GM23338 (cell line): ENCODE measurements at regions not wholly inside any gene's neighbourhood (a gene's known extent, or its start where the extent isn't known, plus 50 kb on each side); places are given as distances from the start of the nearest gene placed in this dataset.

Source experiments
- ATAC-seq: fragments of 200-7000 bp; cut with Tn5 transposase; 3 replicates; pipeline ENCODE4 v1.9.1; 2020
- DNase-seq: peaks from one replicate; pipeline ENCODE4 v3.0.0-alpha.2; 2015; ENCODE audit warnings: low spot score
- H2AFZ ChIP-seq: fragments of 200-600 bp; sonication (generic); 2 replicates; pipeline ENCODE4 v1.8.0; 2016; ENCODE audit warnings: antibody characterized with exemption, mild to moderate bottlenecking, moderate library complexity
- H3F3A ChIP-seq: fragments of 200-600 bp; sonication (generic); replicated peaks from 2 replicates; pipeline ENCODE4 v1.8.0; 2017; ENCODE audit warnings: antibody characterized with exemption, mixed run types, low read depth
- H3K27ac ChIP-seq: fragments of 200-600 bp; sonication (generic); 2 replicates; pipeline ENCODE4 v1.6.1; 2016; ENCODE audit warnings: low read depth
- H3K27me3 ChIP-seq: fragments of 200-600 bp; sonication (generic); 2 replicates; pipeline ENCODE4 v1.8.0; 2016; ENCODE audit warnings: mild to moderate bottlenecking, mixed run types, moderate library complexity; ENCODE audit not compliant: insufficient read depth
- H3K36me3 ChIP-seq: fragments of 200-600 bp; sonication (generic); 2 replicates; pipeline ENCODE4 v1.8.0; 2016; ENCODE audit warnings: mild to moderate bottlenecking; ENCODE audit not compliant: insufficient read depth
- H3K4me1 ChIP-seq: fragments of 200-600 bp; sonication (generic); 2 replicates; pipeline ENCODE4 v1.8.0; 2016; ENCODE audit warnings: mild to moderate bottlenecking, moderate library complexity; ENCODE audit not compliant: insufficient read depth
- H3K4me2 ChIP-seq: fragments of 200-600 bp; sonication (generic); 2 replicates; pipeline ENCODE4 v1.7.1; 2017; ENCODE audit warnings: mixed run types
- H3K4me3 ChIP-seq: fragments of 200-600 bp; sonication (generic); 2 replicates; pipeline ENCODE4 v1.6.1; 2016; ENCODE audit warnings: mixed run types
- H3K79me2 ChIP-seq: fragments of 200-600 bp; sonication (generic); replicated peaks from 2 replicates; pipeline ENCODE4 v1.8.0; 2017; ENCODE audit warnings: mild to moderate bottlenecking; ENCODE audit not compliant: insufficient read depth
- H3K9me2 ChIP-seq: fragments of 200-600 bp; sonication (generic); 2 replicates; pipeline ENCODE4 v1.8.0; 2017; ENCODE audit not compliant: insufficient read depth
- H4K20me1 ChIP-seq: fragments of 200-600 bp; sonication (generic); replicated peaks from 2 replicates; pipeline ENCODE4 v1.8.0; 2017; ENCODE audit warnings: mild to moderate bottlenecking; ENCODE audit not compliant: insufficient read depth
- H3K27ac Mint-ChIP-seq: 2 replicates; pipeline ENCODE4 v1.8.0; 2020; ENCODE audit warnings: inconsistent platforms, mild to moderate bottlenecking, moderate library complexity, mixed read lengths
- H3K27me3 Mint-ChIP-seq: 3 replicates; pipeline ENCODE4 v1.8.0; 2022; ENCODE audit warnings: low read depth, mild to moderate bottlenecking, moderate library complexity, mixed read lengths, inconsistent platforms; ENCODE audit not compliant: insufficient read depth, poor library complexity
- H3K36me3 Mint-ChIP-seq: 3 replicates; pipeline ENCODE4 v1.8.0; 2021; ENCODE audit warnings: low read depth, mild to moderate bottlenecking, inconsistent platforms, moderate library complexity, mixed read lengths
- H3K4me1 Mint-ChIP-seq: 3 replicates; pipeline ENCODE4 v1.8.0; 2020; ENCODE audit warnings: mild to moderate bottlenecking, inconsistent platforms, mixed read lengths
- H3K4me3 Mint-ChIP-seq: 3 replicates; pipeline ENCODE4 v1.8.0; 2021; ENCODE audit warnings: moderate library complexity, mild to moderate bottlenecking, inconsistent platforms, mixed read lengths
- H3K9me3 Mint-ChIP-seq: 3 replicates; pipeline ENCODE4 v1.8.0; 2020; ENCODE audit warnings: moderate library complexity, mild to moderate bottlenecking, inconsistent platforms, mixed read lengths
- CREB1 ChIP-seq: fragments of 250-450 bp; sonication (Bioruptor Pico); IDR thresholded peaks from 2 replicates; pipeline ENCODE4 v1.5.0; 2020; ENCODE audit warnings: low read depth, mild to moderate bottlenecking, moderate library complexity
- CTCF ChIP-seq, 2 experiments: fragments of 200-600 bp in 1 of 2; sonication (generic) in 1 of 2; conservative IDR thresholded peaks; 2 replicates each; pipeline versions ENCODE4 v1.5.1 to v1.6.1; 2016 to 2017; ENCODE audit warnings: antibody characterized with exemption in 2 of 2, low read depth in 2 of 2, mild to moderate bottlenecking in 2 of 2, moderate library complexity in 1 of 2
- ETS1 ChIP-seq: IDR thresholded peaks from 2 replicates; pipeline ENCODE4 v1.6.1; 2016; ENCODE audit warnings: antibody characterized with exemption
- EZH2 ChIP-seq: fragments of 200-600 bp; sonication (generic); IDR thresholded peaks from one replicate; pipeline ENCODE4 v1.8.0; 2017; ENCODE audit warnings: antibody characterized with exemption, mild to moderate bottlenecking, low read depth; ENCODE audit not compliant: unreplicated experiment
- EZH2phosphoT487 ChIP-seq: fragments of 200-600 bp; sonication (generic); IDR thresholded peaks from one replicate; pipeline ENCODE4 v1.8.1; 2018; ENCODE audit warnings: antibody characterized with exemption; ENCODE audit not compliant: unreplicated experiment
- JUNB ChIP-seq: IDR thresholded peaks from one replicate; pipeline ENCODE4 v1.6.1; 2016; ENCODE audit warnings: antibody characterized with exemption; ENCODE audit not compliant: unreplicated experiment
- NANOG ChIP-seq: IDR thresholded peaks from 2 replicates; pipeline ENCODE4 v1.6.1; 2016; ENCODE audit warnings: antibody characterized with exemption, borderline replicate concordance
- POLR2AphosphoS5 ChIP-seq: IDR thresholded peaks from 2 replicates; pipeline ENCODE4 v1.6.1; 2016; ENCODE audit warnings: antibody characterized with exemption, low read depth
- STAT1 ChIP-seq: IDR thresholded peaks from one replicate; pipeline ENCODE4 v1.6.1; 2016; ENCODE audit warnings: antibody characterized with exemption; ENCODE audit not compliant: unreplicated experiment
- ZNF114 ChIP-seq: fragments of 250-450 bp; sonication (Bioruptor Pico); IDR thresholded peaks from 2 replicates; pipeline ENCODE4 v1.5.0; 2020; ENCODE audit warnings: mild to moderate bottlenecking, moderate library complexity
- ZNF331 ChIP-seq: fragments of 250-450 bp; sonication (Bioruptor Pico); IDR thresholded peaks from 2 replicates; pipeline ENCODE4 v1.5.0; 2020; ENCODE audit warnings: low read depth, mild to moderate bottlenecking, moderate library complexity
- TF ChIP-seq, protein P1 (sequence below): IDR thresholded peaks from one replicate; pipeline ENCODE4 v1.6.1; 2018; ENCODE audit warnings: antibody characterized with exemption; ENCODE audit not compliant: unreplicated experiment

- Histone ChIP-seq H3K4me1 (no peaks in the 10 kb centered on the region), H3K4me3 (no peak overlapping the region), H3K4me2 (no peak overlapping the region), H3F3A (no peaks in the 10 kb centered on the region), H3K9me2 (no peaks in the 10 kb centered on the region), H3K27ac (no peak overlapping the region), H3K36me3 (no peaks in the 10 kb centered on the region), H3K79me2 (no peaks in the 10 kb centered on the region), H2AFZ (no peak overlapping the region), H4K20me1 (no peaks in the 10 kb centered on the region), H3K27me3 (no peaks in the 10 kb centered on the region)
- Mint-ChIP-seq H3K9me3 (no peaks in the 10 kb centered on the region; the same call in 2 of the 3 replicates), H3K4me1 (peaks cover 9% of the 10 kb centered on the region), H3K27ac (no peak overlapping the region), H3K4me3 (no peak overlapping the region), H3K27me3 (peaks cover 5% of the 10 kb centered on the region), H3K36me3 (no peaks in the 10 kb centered on the region)
- ATAC-seq (no peak), DNase-seq (no peak)
- TF ChIP-seq ETS1, result no peak
- TF ChIP-seq EZH2, result no peak
- TF ChIP-seq STAT1, result no peak
- TF ChIP-seq ZNF114 (CRISPR knock-in tag), result no peak
- TF ChIP-seq CREB1 (CRISPR knock-in tag), result no peak
- TF ChIP-seq CTCF (conservative IDR thresholded peaks at IDR 0.05; ENCODE audit: low read depth in 2 of 2), result no peak
Measured at GRCh38 chr15:39088156-39088555, 492.7 kb upstream of the THBS1 start.

DNA sequence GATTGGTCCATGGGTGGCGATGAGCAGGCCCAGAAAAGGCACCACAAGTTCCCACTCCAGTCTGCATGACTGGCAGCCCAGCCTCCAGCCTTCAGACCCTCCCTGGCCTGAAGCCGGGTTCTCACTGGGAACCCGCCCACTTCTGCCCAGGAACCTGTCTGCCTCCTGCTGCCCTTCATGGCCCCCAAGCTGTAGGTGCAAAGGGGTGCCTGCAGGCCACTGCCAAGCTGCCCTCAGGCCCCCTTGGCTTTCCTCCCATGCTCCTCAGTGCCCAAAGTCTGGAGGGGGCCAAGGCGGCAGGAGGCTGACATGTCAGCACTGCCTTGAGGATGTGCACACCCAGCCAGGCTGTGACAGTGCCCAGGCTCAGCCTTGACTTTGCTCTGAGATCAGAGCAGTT is 488.5 kb upstream of the THBS1 start:
- Mint-ChIP-seq H3K9me3 (no peaks in the 10 kb centered on the region; the same call in 2 of the 3 replicates), H3K4me3 (no peak overlapping the region), H3K36me3 (no peaks in the 10 kb centered on the region), H3K27ac (no peak overlapping the region), H3K4me1 (peaks cover 33% of the 10 kb centered on the region), H3K27me3 (peaks cover 2% of the 10 kb centered on the region)
- no peaks in the 10 kb centered on the region for H3K27me3 ChIP-seq
- no peaks in the 10 kb centered on the region for H3F3A ChIP-seq
- no peak overlapping the region for H3K27ac ChIP-seq
- H3K36me3 ChIP-seq, result no peaks in the 10 kb centered on the region
- no peak overlapping the region for H3K4me3 ChIP-seq
- H4K20me1 ChIP-seq, result no peaks in the 10 kb centered on the region
- DNase-seq (no peak), ATAC-seq (no peak)
- H3K79me2 ChIP-seq, result no peaks in the 10 kb centered on the region
- no peak overlapping the region for H2AFZ ChIP-seq
- no peaks in the 10 kb centered on the region for H3K9me2 ChIP-seq
- H3K4me1 ChIP-seq, result peaks cover 23% of the 10 kb centered on the region
- no peak overlapping the region for H3K4me2 ChIP-seq
- TF ChIP-seq CTCF (conservative IDR thresholded peaks at IDR 0.05; ENCODE audit: low read depth in 2 of 2) (no peak), EZH2 (no peak), JUNB (no peak), STAT1 (no peak), ZNF331 (CRISPR knock-in tag) (no peak), ZNF114 (CRISPR knock-in tag) (no peak), ETS1 (no peak), EZH2phosphoT487 (no peak), NANOG (no peak), POLR2AphosphoS5 (no peak), CREB1 (CRISPR knock-in tag) (no peak)
- TF ChIP-seq, protein P1, sequence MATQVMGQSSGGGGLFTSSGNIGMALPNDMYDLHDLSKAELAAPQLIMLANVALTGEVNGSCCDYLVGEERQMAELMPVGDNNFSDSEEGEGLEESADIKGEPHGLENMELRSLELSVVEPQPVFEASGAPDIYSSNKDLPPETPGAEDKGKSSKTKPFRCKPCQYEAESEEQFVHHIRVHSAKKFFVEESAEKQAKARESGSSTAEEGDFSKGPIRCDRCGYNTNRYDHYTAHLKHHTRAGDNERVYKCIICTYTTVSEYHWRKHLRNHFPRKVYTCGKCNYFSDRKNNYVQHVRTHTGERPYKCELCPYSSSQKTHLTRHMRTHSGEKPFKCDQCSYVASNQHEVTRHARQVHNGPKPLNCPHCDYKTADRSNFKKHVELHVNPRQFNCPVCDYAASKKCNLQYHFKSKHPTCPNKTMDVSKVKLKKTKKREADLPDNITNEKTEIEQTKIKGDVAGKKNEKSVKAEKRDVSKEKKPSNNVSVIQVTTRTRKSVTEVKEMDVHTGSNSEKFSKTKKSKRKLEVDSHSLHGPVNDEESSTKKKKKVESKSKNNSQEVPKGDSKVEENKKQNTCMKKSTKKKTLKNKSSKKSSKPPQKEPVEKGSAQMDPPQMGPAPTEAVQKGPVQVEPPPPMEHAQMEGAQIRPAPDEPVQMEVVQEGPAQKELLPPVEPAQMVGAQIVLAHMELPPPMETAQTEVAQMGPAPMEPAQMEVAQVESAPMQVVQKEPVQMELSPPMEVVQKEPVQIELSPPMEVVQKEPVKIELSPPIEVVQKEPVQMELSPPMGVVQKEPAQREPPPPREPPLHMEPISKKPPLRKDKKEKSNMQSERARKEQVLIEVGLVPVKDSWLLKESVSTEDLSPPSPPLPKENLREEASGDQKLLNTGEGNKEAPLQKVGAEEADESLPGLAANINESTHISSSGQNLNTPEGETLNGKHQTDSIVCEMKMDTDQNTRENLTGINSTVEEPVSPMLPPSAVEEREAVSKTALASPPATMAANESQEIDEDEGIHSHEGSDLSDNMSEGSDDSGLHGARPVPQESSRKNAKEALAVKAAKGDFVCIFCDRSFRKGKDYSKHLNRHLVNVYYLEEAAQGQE, result no peak
